C4-2B (cell line): ENCODE measurements at regions not wholly inside any gene's neighbourhood (a gene's known extent, or its start where the extent isn't known, plus 50 kb on each side); places are given as distances from the start of the nearest gene placed in this dataset.

Experiments
- H3K27ac ChIP-seq: fragments of 450-650 bp; 2 replicates; pipeline ENCODE4 v1.5.1; 2017
- CTCF ChIP-seq: fragments of 450-650 bp; conservative IDR thresholded peaks from 2 replicates; pipeline ENCODE4 v1.5.1; 2017; ENCODE audit warnings: mild to moderate bottlenecking
- ZFX ChIP-seq: fragments of 450-650 bp; IDR thresholded peaks from 2 replicates; pipeline ENCODE4 v1.6.1; 2017

GRCh38 chr4:32147446-32148085 lies 1427.4 kb downstream of the PCDH7 start:
- no peak overlapping the region for H3K27ac ChIP-seq
- TF ChIP-seq CTCF, result no peak
- TF ChIP-seq ZFX, result no peak

GRCh38 chr4:32148111-32148666 lies 1428.0 kb downstream of the PCDH7 start:
- H3K27ac ChIP-seq, result no peak overlapping the region
- TF ChIP-seq CTCF (no peak), ZFX (no peak)

DNA sequence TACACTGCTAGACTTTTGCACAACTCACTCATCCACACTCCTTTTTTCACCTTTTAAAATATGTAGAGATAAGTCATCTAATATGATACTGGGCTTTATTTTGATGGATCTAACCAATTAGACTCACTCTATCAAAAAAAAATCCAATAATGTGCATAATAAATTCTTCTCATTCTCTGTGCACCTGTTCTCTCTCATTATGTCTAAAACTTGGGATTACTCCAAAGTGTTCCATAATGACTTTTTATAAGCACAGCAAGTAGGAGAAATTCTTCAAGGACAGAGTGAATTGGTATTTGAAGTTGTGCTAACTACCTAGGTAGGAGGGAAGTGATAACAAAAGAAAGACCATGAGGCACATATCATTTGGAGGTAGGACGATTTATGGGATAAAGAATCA lies 1438.8 kb downstream of the PCDH7 start:
- no peak overlapping the region for H3K27ac ChIP-seq

GRCh38 chr4:32161392-32161791 lies 1441.2 kb downstream of the PCDH7 start:
- H3K27ac ChIP-seq, result no peak overlapping the region
- TF ChIP-seq ZFX, result no peak
- no peak for TF ChIP-seq CTCF

More for the DNA sequence above, 1438.8 kb downstream of the PCDH7 start:
- TF ChIP-seq ZFX (no peak), CTCF (no peak)

GRCh38 chr4:32163125-32163524 lies 1443.0 kb downstream of the PCDH7 start:
- TF ChIP-seq CTCF (no peak), ZFX (no peak)
- no peak overlapping the region for H3K27ac ChIP-seq

- TF ChIP-seq ZFX (no peak), CTCF (no peak)
- no peak overlapping the region for H3K27ac ChIP-seq
Observed at GRCh38 chr4:32169841-32170240, 1449.7 kb downstream of the PCDH7 start.

DNA sequence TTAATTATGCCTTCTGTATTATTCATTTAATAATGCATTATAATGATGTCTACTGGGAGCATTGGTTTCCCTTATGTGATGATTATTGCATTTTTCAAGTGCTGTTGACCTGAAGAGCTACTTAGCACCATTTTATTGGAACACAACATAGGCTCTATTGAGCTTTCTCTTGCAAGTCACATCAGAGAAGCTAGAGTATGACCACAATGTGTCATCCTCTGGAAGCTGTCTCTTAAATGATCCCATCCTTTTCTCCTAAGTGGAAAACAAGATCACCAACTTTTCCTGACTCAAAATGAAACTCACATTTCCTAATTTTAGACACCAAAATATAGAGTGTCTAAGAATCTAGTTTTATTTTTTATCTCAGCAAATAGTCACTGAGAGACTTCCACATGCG lies 1451.9 kb downstream of the PCDH7 start:
- TF ChIP-seq ZFX, result no peak
- no peak for TF ChIP-seq CTCF
- H3K27ac ChIP-seq, result no peak overlapping the region
